K562 (cell line): ENCODE measurements at regions not wholly inside any gene's neighbourhood (a gene's known extent, or its start where the extent isn't known, plus 50 kb on each side); places are given as distances from the start of the nearest gene placed in this dataset.

Experiments
- ATAC-seq: fragments of 200-7000 bp; cut with Tn5 transposase; 3 replicates; pipeline ENCODE4 v1.9.1; 2020; ENCODE audit warnings: moderate library complexity
- BruUV-seq: library from RNA; stranded (reverse); fragments of 400-500 nt; replicated peaks from 2 replicates; lab custom pipeline; 2021; lab: Mats Ljungman, UMichigan
- CTCF ChIA-PET: fragments of 300-600 bp; formaldehyde crosslinking; extraction: SDS; loops from one replicate; lab custom pipeline; 2021; ENCODE audit warnings: low intra/inter-chr PET ratio; lab: Yijun Ruan, JAX
- POLR2A ChIA-PET: fragments of 300-600, 350-650 bp; sonication (Branson Sonifier 250); formaldehyde crosslinking; extraction: SDS; loops from one replicate; lab custom pipeline; 2021; ENCODE audit warnings: antibody characterized with exemption, inconsistent platforms; lab: Yijun Ruan, JAX
- DNase-seq, 4 experiments: peaks; one replicate each; pipeline versions ENCODE4 v3.0.0 to v3.0.0-alpha.2; 2011 to 2018; ENCODE audit warnings: low spot score in 3 of 4, mixed read lengths in 3 of 4; ENCODE audit errors: extremely low read depth in 1 of 4
- FAIRE-seq: peaks from 2 replicates; lab custom pipeline; 2011; peaks lifted over from hg19 to GRCh38; lab: Jason Lieb, UNC
- H2AFZ ChIP-seq: 2 replicates; pipeline ENCODE4 v1.6.0; 2011; ENCODE audit warnings: low read depth, low read length, control low read depth, inconsistent platforms
- H3K27ac ChIP-seq: fragments of 200-600 bp; 3 replicates; pipeline ENCODE4 v1.8.0; 2011; ENCODE audit warnings: low read depth, mild to moderate bottlenecking, control low read depth, inconsistent platforms, low read length, moderate library complexity, mixed read lengths; ENCODE audit errors: extremely low read depth
- H3K27me3 ChIP-seq, 2 experiments: fragments of 300-600 bp in 1 of 2; 2 replicates in 1 of 2; 3 replicates in 1 of 2; pipeline versions ENCODE4 v1.6.0 to v1.8.0; 2011; ENCODE audit warnings: inconsistent platforms in 2 of 2, low read length in 2 of 2, mild to moderate bottlenecking in 1 of 2, mixed read lengths in 1 of 2, moderate library complexity in 1 of 2; ENCODE audit not compliant: control insufficient read depth in 2 of 2, insufficient read depth in 2 of 2
- H3K36me3 ChIP-seq: fragments of 300-600 bp; 3 replicates; pipeline ENCODE4 v1.8.0; 2011; ENCODE audit warnings: mild to moderate bottlenecking, low read length, inconsistent platforms; ENCODE audit not compliant: control insufficient read depth, insufficient read depth
- H3K4me1 ChIP-seq, 2 experiments: fragments of 200-600 bp in 1 of 2; replicated peaks in 1 of 2; 2 replicates in 1 of 2; 3 replicates in 1 of 2; pipeline versions ENCODE4 v1.5.1 to v1.8.0; 2011; ENCODE audit warnings: inconsistent platforms in 2 of 2, low read length in 2 of 2, mild to moderate bottlenecking in 1 of 2, mixed read lengths in 1 of 2, moderate library complexity in 1 of 2; ENCODE audit not compliant: control insufficient read depth in 2 of 2, insufficient read depth in 2 of 2
- H3K4me2 ChIP-seq: 2 replicates; pipeline ENCODE4 v1.6.1; 2011; ENCODE audit warnings: low read length, control low read depth, inconsistent platforms, mixed read lengths; ENCODE audit not compliant: insufficient read depth
- H3K4me3 ChIP-seq: fragments of 200-600 bp; sonication (generic), shearing (Covaris generic); 2 replicates; pipeline ENCODE4 v1.5.1; 2016; ENCODE audit warnings: control low read depth, inconsistent platforms
- H3K79me2 ChIP-seq: fragments of 200-600 bp; 3 replicates; pipeline ENCODE4 v1.8.0; 2011; ENCODE audit warnings: low read length, inconsistent platforms; ENCODE audit not compliant: control insufficient read depth, insufficient read depth
- H3K9ac ChIP-seq, 2 experiments: 2 replicates each; pipeline versions ENCODE4 v1.6.0 to v1.6.1; 2011; ENCODE audit warnings: low read depth in 2 of 2, low read length in 2 of 2, control low read depth in 1 of 2, inconsistent platforms in 1 of 2, mild to moderate bottlenecking in 1 of 2, mixed read lengths in 1 of 2; ENCODE audit not compliant: insufficient read depth in 1 of 2
- H3K9me1 ChIP-seq: one replicate; pipeline ENCODE4 v1.6.0; 2011; ENCODE audit warnings: inconsistent platforms, mild to moderate bottlenecking, low read length, moderate library complexity; ENCODE audit not compliant: control insufficient read depth, insufficient read depth
- H3K9me3 ChIP-seq: replicated peaks from 2 replicates; pipeline ENCODE4 v1.5.1; 2011; ENCODE audit warnings: low read depth, low read length, inconsistent platforms; ENCODE audit not compliant: control insufficient read depth, insufficient read depth
- H4K20me1 ChIP-seq: replicated peaks from 2 replicates; pipeline ENCODE4 v1.6.1; 2011; ENCODE audit warnings: low read length, inconsistent platforms, mixed read lengths; ENCODE audit not compliant: control insufficient read depth, insufficient read depth
- HCFC1 ChIP-seq: IDR thresholded peaks from 2 replicates; pipeline ENCODE4 v1.6.1; 2012; ENCODE audit warnings: low read depth, low read length, improper control_type of control experiment
- KLF1 ChIP-seq: fragments of 450-650 bp; IDR thresholded peaks from 2 replicates; pipeline ENCODE4 v1.6.1; 2016; ENCODE audit warnings: missing genetic modification characterization, missing compliant biosample characterization
- ZBTB11 ChIP-seq, 3 experiments: fragments of 200-800 bp in 1 of 3; fragments of 250-450 bp in 1 of 3; fragments of 450-650 bp in 1 of 3; sonication (Bioruptor Pico) in 1 of 3; sonication (Bioruptor generic) in 1 of 3; formaldehyde crosslinking in 1 of 3; IDR thresholded peaks; 2 replicates each; pipeline versions ENCODE4 v1.6.1 to v1.8.0; 2016 to 2022; ENCODE audit warnings: mild to moderate bottlenecking in 2 of 3, missing genetic modification characterization in 2 of 3, missing compliant biosample characterization in 1 of 3, moderate library complexity in 1 of 3
- WGBS: fragments of 100-300 bp; shearing (Covaris generic); methylation state at CpG from one replicate; pipeline ENCODE4 v1.1.6; 2016; ENCODE audit warnings: low coverage, mixed read lengths; ENCODE audit not compliant: insufficient coverage; ENCODE audit errors: missing lambda C conversion rate; 5-methylcytosine and 5-hydroxymethylcytosine counted together
- in situ Hi-C: fragments of 300-500 bp; cut with MboI; formaldehyde crosslinking; loops from 4 replicates; pipeline ENCODE4 v1.15.0; 2018; ENCODE audit warnings: inconsistent platforms, mixed read lengths
- intact Hi-C: fragments of 100-400 bp; cut with micrococcal nuclease; formaldehyde crosslinking; loops from 2 replicates; pipeline ENCODE4 v1.14.2; 2022

- Histone ChIP-seq H3K4me3 (no peak overlapping the region), H3K9me3 (no peaks in the 10 kb centered on the region), H2AFZ (no peak overlapping the region), H3K9me1 (no peaks in the 10 kb centered on the region), H3K27me3 (no peaks in the 10 kb centered on the region), H3K4me1 (no peaks in the 10 kb centered on the region), H3K79me2 (no peaks in the 10 kb centered on the region), H4K20me1 (no peaks in the 10 kb centered on the region)
- intact Hi-C loops = no loop called here
- in situ Hi-C loops = no loop called here
- CTCF ChIA-PET = no interaction called here
- no TSS peak for BruUV-seq
- 0 out of 6 replicates have a peak, but pooled peaks of 1 of the 3 experiments have one; percentile 10 for TF ChIP-seq ZBTB11 (CRISPR knock-in tag; IDR thresholded peaks at IDR 0.05)
- TF ChIP-seq KLF1 (tag) = no peak
- no peak for TF ChIP-seq HCFC1
- TF ChIP-seq, all 486 proteins: peak for 1
- no peak overlapping the region for H3K4me2 ChIP-seq
- FAIRE-seq = no peak
- H3K9ac ChIP-seq = no peak overlapping the region
- H3K36me3 ChIP-seq = no peaks in the 10 kb centered on the region
- no peak overlapping the region for H3K27ac ChIP-seq
- WGBS = 0% methylated on average over 3 of the region's 3 CpGs
- no peak for DNase-seq
- POLR2A ChIA-PET = no interaction called here
- no peak for ATAC-seq
Measured at GRCh38 chr1:106962591-106962990, 93.9 kb upstream of the PRMT6 start.
